HG02678 (cell line): ENCODE measurements at regions not wholly inside any gene's neighbourhood (a gene's known extent, or its start where the extent isn't known, plus 50 kb on each side); places are given as distances from the start of the nearest gene placed in this dataset.
"Not testable (repeated sequence)": the region's sequence is repeated elsewhere in the genome, so short reads cannot be mapped to it uniquely, and the experiment has no call there.

Experiments
- ATAC-seq: cut with Tn5 transposase; IDR thresholded peaks from one replicate; pipeline ENCODE4 v1.9.1; 2021; ENCODE audit warnings: mild to moderate bottlenecking, moderate library complexity; ENCODE audit not compliant: unreplicated experiment

DNA sequence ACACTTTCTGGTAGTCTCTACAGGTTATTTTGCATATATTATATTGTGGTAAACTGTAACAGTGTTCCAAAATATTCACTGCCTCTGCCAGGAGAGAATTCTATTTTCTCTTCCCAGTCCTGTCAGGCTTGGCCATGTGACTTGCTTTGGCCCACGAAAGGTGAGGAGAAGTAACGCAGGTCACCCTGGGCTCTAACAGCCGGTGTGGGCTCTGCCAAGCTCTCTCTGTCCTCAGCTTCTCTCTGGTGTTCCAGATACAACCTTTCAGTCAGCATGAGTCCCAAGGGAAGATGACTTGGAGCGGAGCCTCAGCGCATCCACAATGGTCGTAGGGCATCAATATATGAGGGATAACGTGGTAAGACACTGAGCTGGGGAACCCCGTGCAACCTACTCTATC, 113.0 kb upstream of the RREB1 start:
- no peak for ATAC-seq

DNA sequence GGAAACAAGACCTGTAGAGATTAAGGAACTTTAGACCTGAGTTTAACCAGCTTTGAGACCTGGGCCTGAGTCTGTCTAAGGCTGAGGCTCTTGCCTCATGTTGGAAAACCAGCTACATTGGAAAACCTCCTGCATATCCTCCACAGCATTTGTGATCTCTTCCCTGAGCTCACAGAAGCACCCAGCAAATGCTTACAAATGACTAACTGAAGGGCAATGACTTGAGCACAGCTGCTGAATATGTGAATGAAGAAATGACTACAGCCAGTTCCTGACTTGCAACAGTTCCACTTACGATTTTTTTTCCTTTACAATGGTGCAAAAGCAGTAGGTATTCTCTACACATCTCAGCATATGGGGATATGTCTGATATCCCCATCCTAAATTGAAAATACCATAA, 112.4 kb upstream of the RREB1 start:
- no peak for ATAC-seq

DNA sequence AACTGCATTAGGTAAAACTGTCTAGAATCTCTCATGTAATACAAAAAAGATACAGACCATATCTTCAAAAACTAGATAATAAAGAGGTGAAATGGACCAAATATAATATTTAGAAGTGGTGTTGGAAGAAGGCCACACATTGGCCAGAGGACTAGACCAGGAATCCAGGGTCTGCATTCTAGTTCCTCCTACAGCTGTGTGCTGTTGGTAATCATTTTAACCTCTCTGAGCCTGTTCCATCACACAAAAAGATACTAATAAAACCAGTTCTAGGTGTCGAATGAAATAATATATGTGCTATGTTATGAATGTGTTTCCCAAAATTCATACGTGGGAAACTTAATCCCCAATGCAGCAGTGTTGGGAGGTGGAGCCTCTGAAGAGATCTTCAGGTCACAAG, 111.6 kb upstream of the RREB1 start:
- ATAC-seq = no peak

DNA sequence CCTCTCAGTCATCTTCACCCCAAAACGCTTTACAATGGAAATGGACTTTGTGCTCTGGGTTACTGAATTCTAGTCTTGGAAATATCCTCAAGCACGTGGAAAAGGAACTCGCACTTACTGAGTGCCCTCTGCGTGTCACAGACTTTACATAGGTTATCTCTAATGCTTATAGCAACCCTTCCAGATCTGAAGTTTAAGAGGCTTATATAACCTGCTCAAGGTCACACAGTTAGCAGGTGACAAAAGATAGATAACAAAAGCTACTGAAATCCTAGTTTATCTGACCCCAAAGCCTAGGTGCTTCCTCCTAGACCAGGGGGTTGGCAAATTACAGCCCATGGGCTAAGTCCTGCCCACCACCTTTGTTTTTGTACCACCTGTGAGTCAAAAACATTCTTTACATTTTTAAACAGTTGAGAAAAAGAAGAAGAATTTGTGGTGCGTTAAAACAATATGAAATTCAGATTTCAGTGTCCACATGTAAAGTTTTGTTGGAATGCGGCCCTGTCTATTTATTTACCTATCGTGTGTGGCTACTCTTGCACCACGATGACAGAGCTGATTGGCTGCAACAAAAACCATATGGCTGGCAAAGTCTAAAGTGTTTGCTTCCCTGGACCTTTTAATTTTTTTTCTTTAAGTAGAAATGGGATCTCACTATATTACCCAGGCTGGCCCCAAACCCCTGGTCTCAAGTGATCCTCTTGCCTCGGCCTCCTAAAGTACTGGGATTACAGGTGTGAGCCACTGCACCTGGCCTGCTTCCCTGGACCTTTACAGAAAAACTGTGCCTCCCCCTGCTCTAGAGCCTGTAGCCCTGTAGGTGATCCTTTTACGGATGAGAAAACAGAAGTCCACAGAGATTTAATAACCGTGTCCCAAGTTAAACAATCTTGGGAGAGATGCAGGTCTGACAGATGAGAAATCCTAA, 110.2 kb upstream of the RREB1 start:
- no peak for ATAC-seq

DNA sequence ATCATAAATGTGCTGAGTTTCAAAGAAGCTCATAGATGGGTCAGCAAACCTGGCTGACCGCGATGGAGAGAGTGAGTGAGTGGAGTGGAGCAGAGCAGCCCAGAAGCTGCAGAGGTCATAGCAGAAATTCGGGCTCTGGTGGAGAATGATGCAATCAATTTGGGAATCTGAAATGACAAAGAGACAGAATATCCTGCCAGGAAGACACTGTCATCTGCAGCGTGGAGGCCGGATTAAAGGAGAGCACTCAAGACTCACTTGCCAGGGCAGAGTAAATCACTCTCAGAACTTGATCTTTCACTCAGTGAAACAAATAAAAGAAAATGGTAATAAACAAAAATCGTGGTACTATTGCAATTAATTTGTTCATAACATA, 109.6 kb upstream of the RREB1 start:
- no peak for ATAC-seq

DNA sequence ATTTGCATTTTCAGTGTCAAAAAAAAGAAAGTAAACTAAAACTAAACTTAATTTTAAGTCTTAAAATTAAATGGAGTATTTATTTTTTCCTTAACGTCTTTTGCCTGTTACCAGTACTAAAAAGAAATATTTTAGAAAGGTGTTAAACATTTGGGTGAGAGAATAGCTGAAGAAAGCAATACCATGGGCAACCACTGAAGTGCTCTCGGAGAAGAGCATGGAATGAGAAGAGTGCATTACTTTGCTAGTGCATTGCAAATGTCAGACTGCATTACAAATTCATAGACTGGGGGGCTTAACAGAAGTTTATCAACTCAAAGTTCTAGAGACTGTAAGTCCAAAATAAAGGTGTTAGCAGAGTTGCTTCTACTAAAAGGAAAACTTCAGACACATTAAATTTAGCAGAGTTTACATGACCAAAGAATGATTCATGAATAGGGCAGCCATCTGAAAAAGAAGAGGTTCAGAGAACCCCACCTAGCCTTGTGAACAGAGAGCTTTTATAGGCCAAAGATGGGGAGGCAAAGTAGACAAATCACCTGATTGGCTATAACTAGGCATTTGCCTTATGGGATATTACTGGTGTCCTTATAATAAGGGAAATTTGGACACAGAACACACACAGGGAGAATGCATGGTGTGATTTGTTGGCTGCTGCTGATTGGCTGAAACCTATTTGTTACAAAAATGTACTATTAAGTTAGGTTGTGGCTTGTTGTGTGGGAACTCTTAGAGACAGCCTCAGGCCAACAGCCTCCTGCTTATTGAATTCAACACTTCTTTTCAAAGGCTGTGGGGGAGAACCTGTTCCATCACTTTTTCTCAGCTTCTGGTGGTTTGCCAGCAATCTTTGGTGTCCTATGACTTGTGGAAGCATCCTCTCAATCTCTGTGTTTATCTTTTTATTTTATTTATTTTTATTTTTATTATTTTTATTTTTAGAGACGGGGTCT, 106.7 kb upstream of the RREB1 start:
- no peak for ATAC-seq

DNA sequence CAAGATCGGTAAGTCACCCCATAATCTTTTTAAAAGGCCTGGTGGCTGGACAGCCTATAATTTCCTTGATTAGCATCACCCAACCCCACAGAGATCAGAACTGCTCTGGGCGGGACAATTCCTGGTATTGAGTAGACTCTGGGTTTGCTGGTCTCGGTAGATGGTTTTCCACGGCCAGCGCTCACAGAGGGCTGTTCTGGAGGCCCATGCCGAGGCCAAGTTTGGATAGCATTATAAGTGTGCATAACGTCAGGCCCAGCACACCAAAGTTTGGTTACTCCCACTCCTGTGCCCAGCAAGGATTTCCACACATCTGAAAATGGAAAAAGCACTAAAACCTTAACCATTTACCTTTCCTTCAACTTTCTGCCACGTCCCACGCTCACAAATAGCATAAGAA, 104.7 kb upstream of the RREB1 start:
- no peak for ATAC-seq

DNA sequence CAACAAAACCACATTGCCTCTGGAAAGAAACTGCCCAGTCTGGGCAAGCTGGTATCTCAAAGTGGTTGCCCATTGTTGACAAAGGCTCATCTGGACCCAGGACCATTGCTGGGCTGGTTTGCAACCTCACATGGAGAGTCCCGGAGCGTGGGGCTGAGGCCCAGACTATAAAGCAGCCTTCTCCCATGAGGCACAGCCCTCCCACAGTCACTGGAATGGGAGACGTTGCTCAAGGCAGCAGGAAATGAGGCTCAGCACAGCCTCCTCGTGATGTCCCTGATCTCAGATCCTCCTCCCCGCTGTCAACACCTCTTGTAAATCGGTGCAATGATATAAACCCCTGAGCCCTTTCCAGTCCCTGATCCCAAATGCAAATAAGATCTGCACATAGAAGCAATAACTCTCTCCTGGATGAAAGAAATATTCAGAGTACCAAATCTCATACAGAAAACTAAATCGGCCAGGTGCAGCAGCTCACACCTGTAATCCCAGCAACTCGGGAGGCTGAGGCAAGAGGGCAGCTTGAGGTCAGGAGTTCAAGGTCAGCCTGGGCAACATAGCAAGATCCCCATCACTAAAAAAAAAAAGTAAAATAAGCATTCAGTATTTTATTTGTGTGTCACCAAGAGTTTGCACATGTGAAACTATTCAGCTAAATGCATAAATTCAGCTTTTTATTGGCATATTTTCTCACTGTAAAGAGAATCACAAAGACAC, 103.0 kb upstream of the RREB1 start:
- no peak for ATAC-seq

DNA sequence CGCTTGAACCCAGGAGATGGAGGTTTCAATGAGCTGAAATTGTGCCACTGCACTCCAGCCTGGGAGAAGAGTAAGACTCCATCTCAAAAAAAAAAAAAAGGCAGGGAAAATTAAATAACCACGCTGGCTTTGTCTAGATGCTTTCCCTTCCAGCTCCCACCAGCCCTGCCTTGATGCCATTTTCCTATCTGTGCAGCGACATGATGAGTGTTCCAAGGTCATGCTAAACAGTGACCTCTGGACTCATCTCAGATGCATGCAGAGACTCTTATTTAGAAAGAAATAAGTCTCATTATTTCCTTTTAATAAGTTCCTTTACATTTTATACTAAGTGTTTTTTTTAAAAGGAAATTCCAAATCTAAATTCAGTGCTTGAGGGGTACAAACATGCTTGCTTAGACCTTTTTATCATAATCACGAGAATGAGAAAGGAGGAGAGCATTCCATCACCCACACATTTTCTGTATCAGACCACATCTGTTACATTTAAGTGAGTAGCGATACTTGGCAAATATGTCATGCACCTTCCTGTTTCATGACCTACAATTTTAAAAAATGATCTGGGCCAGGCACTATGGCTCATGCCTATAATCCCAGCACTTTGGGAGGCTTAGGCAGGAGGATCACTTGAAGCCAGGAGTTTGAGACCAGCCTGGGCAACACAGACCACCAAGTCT, 101.1 kb upstream of the RREB1 start:
- no peak for ATAC-seq

DNA sequence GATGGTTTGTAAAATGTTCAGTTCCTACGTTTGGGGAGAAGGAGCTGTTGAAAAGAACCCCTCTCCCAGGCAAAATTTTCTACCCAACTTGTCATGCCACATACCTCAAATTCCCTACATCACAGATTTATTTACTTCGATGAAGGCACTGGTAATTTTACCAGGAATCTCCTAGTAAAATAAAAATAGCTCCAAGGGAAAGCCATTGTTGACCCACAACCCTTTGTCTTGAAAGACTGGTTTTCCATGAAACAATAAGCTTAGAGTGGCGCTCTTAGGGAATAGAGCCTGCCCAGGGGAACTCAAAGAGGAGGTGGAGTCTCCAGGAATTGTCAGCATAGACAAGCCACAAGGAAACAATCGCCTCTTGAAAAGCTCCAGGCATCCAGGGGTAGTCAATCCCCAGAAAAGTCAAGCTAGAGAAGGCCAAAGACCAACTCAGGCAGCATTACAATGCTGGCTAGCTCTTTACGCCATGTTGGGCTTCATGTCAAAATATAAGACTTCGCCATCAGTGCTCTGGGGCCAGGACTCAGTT, 99.2 kb upstream of the RREB1 start:
- ATAC-seq = no peak

DNA sequence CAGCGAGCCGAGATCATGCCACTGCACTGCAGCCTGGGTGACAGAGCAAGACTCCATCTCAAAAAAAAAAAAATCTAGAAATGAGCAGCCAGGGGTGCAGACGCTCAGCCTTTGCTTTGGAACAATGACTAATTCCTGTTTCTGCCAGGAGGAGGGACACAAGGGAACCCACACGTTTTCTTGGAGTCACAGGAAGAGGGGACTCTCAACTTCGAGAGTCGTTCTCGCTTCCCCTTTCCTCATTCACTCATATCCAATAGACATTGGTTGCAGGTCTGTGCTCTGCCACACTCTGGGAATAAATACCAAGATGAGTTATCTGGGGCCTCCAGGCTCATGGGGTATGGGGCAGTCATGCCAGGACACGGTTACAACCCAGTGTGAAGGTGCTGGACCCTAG, 91.5 kb upstream of the RREB1 start:
- ATAC-seq = no peak

DNA sequence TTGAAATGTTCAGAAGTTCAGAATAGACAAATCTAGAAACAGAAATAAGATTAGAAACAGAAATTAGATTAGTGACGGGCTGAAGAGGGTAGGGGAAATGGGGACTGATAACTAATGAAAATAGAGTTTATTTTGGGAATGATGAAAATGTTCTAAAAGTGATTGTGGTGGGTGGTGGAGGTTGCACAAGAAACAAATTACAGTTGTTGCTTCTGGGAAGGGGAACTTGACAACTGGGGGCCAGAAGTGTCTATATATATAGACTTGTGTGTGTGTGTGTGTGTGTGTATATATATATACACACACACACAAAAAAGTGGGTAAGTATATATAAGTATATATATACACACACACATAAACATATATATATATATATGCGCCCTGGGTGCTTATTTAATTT, 86.5 kb upstream of the RREB1 start:
- no peak for ATAC-seq

DNA sequence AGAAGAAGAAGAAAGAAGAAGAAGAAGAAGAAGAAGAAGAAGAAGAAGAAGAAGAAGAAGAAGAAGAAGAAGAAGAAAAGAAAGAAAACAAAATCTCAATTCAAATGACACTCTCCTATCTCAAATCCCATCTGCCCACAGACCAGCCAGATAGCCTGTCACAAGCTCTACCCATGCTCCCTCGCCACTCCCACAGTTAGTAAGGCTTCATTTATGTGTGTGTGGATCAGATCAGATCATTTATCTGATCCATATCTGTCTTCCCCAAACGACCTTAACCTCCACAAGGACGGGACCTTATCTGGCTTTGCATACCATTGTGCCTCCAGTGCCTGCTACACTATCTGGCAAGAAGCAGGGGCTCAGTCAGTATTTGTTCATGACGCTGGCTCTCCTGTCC, 81.9 kb upstream of the RREB1 start:
- ATAC-seq = no peak

DNA sequence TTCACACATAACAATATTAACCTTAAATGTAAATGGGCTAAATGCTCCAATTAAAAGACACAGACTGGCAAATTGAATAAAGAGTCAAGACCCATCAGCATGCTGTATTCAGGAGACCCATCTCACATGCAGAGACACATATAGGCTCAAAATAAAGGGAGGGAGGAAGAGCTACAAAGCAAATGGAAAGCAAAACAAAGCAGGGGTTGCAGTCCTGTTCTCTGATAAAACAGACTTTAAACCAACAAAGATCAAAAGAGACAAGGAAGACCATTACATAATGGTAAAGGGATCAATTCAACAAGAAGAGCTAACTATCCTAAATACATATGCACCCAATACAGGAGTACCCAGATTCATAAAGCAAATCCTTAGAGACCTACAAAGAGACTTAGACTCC, 78.8 kb upstream of the RREB1 start:
- not testable (repeated sequence) for ATAC-seq

DNA sequence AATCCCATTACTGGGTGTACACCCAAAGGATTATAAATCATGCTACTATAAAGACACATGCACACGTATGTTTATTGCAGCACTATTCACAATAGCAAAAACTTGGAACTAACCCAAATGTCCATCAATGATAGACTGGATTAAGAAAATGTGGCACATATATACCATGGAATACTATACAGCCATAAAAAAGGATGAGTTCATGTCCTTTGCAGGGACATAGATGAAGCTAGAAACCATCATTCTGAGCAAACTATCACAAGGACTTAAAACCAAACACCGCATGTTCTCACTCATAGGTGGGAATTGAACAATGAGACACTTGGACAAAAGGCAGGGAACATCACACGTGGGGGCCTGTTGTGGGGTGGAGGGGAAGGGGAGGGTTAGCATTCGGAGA, 76.8 kb upstream of the RREB1 start:
- ATAC-seq = not testable (repeated sequence)

DNA sequence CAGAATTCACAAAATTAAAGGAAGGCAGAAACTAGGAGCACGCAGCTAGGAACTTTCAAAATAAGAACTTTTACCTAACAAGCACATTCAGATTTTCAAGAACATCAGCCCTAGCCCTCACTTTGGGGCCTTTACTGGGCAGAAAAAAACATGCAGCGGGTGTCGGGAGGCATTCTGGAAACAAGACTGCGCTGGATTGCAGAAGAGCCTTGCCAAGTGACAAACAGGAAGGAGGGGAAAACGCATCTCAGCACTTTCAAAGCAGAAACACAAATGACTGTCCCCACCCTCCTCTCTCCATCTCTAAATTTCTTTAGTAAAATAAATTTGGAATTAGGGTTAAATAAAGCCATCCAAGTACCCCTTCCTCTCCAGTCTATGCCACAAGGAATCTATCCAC, 74.6 kb upstream of the RREB1 start:
- no peak for ATAC-seq

DNA sequence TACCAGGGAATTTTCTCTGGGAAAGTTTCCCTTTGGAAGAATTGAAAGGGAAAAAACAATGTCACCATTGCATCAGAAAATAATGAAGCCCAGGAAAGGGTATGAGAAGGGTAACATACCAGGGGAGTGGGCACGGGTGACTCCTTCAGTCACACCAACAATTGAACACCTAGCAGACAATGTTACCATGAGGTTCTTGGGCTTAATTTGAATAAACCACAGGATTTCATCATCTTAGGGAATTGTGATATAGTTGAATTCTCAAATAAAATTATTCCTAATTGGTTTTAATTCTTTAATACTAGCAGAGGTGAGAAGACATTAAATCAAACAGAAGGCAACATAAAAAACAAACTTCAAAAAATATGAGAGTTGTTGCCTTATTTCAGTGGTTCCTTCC, 73.7 kb upstream of the RREB1 start:
- ATAC-seq = no peak

DNA sequence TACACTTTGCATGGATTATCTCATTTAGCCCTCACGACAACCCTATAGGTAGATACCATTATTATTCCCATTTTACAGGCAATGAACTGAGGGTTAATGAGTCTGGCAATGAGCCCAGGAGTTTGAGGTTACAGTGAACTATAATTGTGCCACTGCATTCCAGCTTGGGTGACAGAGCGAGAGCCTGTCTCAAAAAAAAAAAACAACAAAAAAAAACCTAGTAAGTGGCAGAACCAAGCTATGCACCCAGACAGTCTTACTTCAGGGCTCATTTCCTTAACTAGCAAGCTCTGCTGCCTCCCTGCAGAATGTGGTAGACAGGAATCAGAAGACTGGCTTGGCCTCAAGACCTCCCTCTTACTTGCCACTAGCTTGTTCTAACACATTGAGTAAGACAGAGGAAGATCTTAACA, 71.9 kb upstream of the RREB1 start:
- no peak for ATAC-seq

DNA sequence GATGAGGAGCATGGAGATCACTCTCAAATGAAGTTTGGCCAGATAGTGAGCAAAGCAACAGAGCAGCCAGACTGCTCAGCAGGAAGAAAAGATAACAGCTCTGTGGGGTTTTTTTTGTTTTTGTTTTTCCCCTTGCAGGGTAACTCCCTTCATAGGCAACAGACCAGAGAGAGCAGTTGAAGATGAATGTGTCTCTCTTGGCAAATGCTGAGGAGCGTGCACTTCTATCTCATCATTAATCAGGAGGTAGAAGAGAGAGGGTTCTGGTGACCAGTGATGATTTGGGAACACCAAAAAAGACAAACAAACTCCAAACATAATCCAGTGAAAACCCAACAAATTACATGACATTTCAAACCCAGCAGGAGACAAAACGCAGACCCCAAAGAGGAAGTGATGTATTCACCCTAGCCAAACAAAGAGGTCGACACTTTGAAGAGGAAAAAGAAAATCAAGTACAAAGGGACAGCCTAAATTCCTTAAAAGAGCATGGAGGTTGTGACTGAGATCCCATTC, 66.2 kb upstream of the RREB1 start:
- peak; percentile 66 for ATAC-seq

DNA sequence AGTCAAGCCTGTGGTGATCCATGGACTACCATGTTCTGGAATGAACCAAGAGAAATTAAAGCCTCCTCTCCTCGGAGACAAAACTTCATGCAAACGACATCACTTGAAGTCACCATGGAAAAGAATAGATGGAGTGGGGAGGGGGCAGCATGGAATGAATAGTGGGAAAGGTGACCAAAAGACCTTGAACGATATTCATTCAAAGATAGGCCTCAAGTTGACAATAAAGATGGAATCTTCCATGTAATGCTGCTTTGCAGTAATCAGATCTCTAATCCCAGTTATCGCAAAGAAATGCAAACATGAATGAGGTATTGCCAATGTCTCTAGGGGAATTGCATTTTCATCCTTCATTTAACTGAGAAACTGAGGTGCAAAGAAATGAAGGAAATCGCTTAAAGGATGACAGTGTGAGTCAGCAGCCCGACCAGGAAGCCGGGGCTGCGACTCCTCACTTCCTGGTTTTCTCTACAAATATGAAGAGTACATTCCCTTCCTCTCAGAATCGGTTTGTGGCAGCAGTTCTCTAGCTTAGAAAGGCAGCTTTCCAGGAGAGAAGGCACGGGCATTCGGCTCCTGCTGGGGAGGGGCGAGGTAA, 65.6 kb upstream of the RREB1 start:
- ATAC-seq = no peak
